Hypothalamus (tissue), 51 donors: ENCODE measurements at regions not wholly inside any gene's neighbourhood (a gene's known extent, or its start where the extent isn't known, plus 50 kb on each side); places are given as distances from the start of the nearest gene placed in this dataset.
A peak's percentile ranks its signal among the peaks of the same experiment; 100 is the strongest.
"Not testable (repeated sequence)": the region's sequence is repeated elsewhere in the genome, so short reads cannot be mapped to it uniquely, and the experiment has no call there.

Experiments used
- DNase-seq, 51 donors: peaks; one replicate each; lab custom pipeline; 2025; lab: John Stamatoyannopoulos, UW

- DNase-seq = no peak
These were observed 325.0 kb downstream of the OXSM start for GRCh38 chr3:26114851-26115250.

- DNase-seq = no peak
These were observed 328.3 kb downstream of the OXSM start for GRCh38 chr3:26118165-26118564.

- no peak for DNase-seq
These were observed 343.1 kb downstream of the OXSM start for GRCh38 chr3:26132942-26133341.

GRCh38 chr3:26141296-26141695, 351.4 kb downstream of the OXSM start:
- no peak for DNase-seq

GRCh38 chr3:26145769-26146168, 355.9 kb downstream of the OXSM start:
- DNase-seq = no peak

GRCh38 chr3:26157428-26157827, 367.5 kb downstream of the OXSM start:
- DNase-seq = not testable (repeated sequence)

GRCh38 chr3:26171006-26171405, 381.1 kb downstream of the OXSM start:
- DNase-seq = no peak

- no peak for DNase-seq
These were observed 401.7 kb downstream of the OXSM start for GRCh38 chr3:26191556-26191955.

- no peak for DNase-seq
These were observed 403.7 kb downstream of the OXSM start for GRCh38 chr3:26193558-26193957.

- no peak for DNase-seq
These were observed 406.9 kb downstream of the OXSM start for GRCh38 chr3:26196781-26197180.

GRCh38 chr3:26198609-26199008, 408.7 kb downstream of the OXSM start:
- no peak for DNase-seq

GRCh38 chr3:26202169-26202568, 412.3 kb downstream of the OXSM start:
- DNase-seq = no peak

- no peak for DNase-seq
These were observed 415.6 kb downstream of the OXSM start for GRCh38 chr3:26205475-26205874.

GRCh38 chr3:26208201-26208600, 414.4 kb upstream of the LRRC3B start:
- no peak for DNase-seq

- DNase-seq = no peak
These were observed 392.8 kb upstream of the LRRC3B start for GRCh38 chr3:26229801-26230200.

GRCh38 chr3:26233374-26233773, 389.2 kb upstream of the LRRC3B start:
- DNase-seq = no peak

- DNase-seq = no peak
These were observed 386.0 kb upstream of the LRRC3B start for GRCh38 chr3:26236531-26236930.

- peak in 1 of 51 donors; percentile 51 for DNase-seq
These were observed 385.4 kb upstream of the LRRC3B start for GRCh38 chr3:26237036-26237682.

- not testable (repeated sequence) for DNase-seq
These were observed 378.0 kb upstream of the LRRC3B start for GRCh38 chr3:26244586-26244985.

- no peak for DNase-seq
These were observed 377.3 kb upstream of the LRRC3B start for GRCh38 chr3:26245236-26245635.

GRCh38 chr3:26246901-26247300, 375.7 kb upstream of the LRRC3B start:
- no peak for DNase-seq

GRCh38 chr3:26247712-26248111, 374.9 kb upstream of the LRRC3B start:
- no peak for DNase-seq

GRCh38 chr3:26252001-26252400, 370.6 kb upstream of the LRRC3B start:
- DNase-seq = no peak
